NCI-H1694 (cell line): ENCODE measurements at regions not wholly inside any gene's neighbourhood (a gene's known extent, or its start where the extent isn't known, plus 50 kb on each side); places are given as distances from the start of the nearest gene placed in this dataset.

Source experiments
- DNase-seq: peaks from one replicate; lab custom pipeline; 2025; lab: John Stamatoyannopoulos, UW

GRCh38 chr12:75974323-75975187 lies 57.0 kb downstream of the PHLDA1 start:
- DNase-seq, result no peak

GRCh38 chr12:75971253-75971652 lies 60.3 kb downstream of the PHLDA1 start:
- DNase-seq, result no peak

- no peak for DNase-seq
Observed at GRCh38 chr12:75970310-75970709, 61.3 kb downstream of the PHLDA1 start.

- no peak for DNase-seq
Observed at GRCh38 chr12:75969768-75970167, 61.8 kb downstream of the PHLDA1 start.

- no peak for DNase-seq
Observed at GRCh38 chr12:75965661-75966060, 65.9 kb downstream of the PHLDA1 start.

DNA sequence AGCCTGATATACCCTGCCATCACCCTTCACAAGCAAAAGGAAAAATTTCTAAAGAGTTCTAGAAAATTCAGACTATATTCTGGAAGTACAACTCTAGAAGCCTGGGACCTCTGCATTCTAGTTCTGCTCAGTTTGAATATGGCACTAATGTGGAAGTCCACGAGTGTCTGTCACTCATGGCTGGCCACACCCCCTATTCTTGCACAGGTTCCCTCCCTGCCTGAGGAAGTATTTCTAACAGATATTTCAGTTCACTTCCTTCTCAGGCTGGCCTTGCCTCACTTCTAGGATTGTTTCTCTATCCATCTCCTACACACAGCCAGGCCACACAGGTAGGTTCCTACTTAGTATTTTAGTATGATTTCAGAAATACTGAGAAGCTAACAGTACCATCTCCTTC lies 67.4 kb downstream of the PHLDA1 start:
- no peak for DNase-seq

DNA sequence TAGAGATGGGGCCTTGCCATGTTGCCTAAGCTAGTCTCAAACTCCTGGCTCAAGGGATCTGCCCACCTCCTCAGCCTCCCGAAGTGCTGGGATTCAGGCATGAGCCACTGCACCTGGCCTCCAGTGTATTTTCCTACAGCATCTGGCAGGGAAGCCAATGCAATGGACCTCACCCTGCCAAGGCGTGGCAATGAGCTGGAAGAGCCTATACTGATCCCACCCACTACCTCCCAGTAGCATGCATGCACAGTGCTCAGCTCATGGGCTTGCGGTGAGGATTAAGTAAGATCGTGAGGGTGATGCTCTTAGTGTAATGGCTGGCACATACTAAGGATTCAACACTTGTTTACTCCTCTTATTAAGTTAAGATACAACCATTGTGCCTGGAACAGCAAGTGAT lies 69.7 kb downstream of the PHLDA1 start:
- no peak for DNase-seq

- DNase-seq, result no peak
Observed at GRCh38 chr12:75960954-75961661, 70.5 kb downstream of the PHLDA1 start.

GRCh38 chr12:75960086-75960910 lies 71.3 kb downstream of the PHLDA1 start:
- DNase-seq, result no peak

- no peak for DNase-seq
Observed at GRCh38 chr12:75959506-75959905, 72.1 kb downstream of the PHLDA1 start.

DNA sequence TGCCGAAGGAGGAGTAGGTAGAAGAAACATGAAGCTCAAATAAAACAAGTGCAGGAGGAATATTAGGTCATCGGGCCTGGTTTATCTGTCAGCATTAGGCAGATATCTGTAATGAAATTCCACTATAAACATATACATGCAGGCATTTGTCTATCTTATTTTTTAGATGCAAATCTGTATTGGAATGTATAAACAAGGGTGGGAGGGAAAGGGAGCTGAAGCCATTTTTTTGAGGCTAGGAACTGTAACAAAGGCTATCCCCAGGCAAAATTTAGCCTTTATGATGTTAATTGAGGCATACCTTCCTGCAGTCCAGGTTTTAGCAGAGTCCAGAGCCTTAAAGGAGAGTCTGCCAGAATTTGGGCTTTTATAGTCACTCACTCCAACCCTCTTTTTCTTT lies 72.5 kb downstream of the PHLDA1 start:
- DNase-seq, result no peak

DNA sequence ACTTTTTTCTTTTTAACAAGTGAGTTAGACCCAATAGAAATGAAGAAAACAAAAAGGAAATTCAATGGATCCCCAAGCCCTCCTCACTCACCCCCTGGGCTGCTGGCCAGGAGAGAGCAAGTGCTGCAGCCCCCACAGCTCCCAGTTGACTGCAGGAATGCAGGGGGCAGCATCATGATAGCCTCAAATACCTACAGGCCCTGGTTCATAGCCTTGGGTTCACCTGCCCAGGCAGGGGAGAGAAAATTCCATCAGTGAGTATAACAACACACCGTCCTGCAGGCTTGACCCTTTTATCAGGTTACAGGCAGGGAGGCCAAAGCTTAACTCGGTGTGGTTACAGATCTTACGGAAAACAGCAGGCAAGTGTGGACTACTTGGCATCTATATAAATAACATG lies 76.3 kb downstream of the PHLDA1 start:
- DNase-seq, result no peak

DNA sequence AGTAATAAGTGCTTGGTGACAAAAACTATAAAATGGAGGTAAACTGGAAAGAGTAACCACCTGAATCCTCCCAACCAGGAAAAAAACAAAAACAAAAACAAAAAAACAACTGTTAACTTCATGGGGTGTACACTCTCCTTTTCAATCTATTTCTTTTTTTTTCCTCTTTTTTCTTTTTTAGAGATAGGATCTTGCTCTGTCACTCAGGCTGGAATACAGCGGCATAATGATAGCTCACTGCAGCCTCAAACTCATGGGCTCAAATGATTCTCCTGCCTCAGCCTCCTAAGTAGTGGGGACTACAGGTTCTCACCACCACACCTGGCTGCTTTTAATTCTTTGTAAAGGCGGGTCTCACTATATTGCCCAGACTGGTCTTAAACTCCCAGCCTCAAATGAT lies 76.8 kb downstream of the PHLDA1 start:
- DNase-seq, result no peak

- no peak for DNase-seq
Observed at GRCh38 chr12:75954041-75954440, 77.5 kb downstream of the PHLDA1 start.

- peak; percentile 47 for DNase-seq
Observed at GRCh38 chr12:75953312-75953906, 78.2 kb downstream of the PHLDA1 start.

GRCh38 chr12:75951399-75952278 lies 79.9 kb downstream of the PHLDA1 start:
- no peak for DNase-seq

DNA sequence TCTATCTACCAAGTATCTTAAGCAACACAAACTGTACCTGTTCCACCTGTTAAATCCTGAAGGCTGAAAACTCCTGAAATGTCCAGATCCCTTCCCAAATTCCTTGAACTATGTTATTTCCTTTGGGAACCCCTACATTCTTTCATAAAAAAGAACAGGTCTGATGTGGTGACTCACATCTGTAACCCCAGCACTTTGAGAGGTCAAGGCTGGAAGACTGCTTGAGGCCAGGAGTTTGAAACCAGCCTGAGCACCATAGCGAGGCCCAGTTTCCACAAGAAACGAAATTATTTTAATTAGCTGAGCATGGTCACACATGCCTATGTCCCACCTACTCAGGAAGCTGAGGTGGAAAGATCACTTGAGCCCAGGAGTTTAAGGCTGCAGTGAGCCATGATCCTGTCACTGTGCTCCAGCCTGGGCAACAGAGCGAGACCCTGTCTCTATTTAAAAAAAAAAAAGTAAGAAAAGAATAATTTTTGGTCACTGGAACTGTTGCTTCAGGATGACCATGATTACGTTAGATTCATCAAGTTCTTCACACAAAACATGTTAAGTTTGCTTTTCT lies 84.3 kb downstream of the PHLDA1 start:
- DNase-seq, result no peak

- no peak for DNase-seq
Observed at GRCh38 chr12:75945581-75945980, 86.0 kb downstream of the PHLDA1 start.

DNA sequence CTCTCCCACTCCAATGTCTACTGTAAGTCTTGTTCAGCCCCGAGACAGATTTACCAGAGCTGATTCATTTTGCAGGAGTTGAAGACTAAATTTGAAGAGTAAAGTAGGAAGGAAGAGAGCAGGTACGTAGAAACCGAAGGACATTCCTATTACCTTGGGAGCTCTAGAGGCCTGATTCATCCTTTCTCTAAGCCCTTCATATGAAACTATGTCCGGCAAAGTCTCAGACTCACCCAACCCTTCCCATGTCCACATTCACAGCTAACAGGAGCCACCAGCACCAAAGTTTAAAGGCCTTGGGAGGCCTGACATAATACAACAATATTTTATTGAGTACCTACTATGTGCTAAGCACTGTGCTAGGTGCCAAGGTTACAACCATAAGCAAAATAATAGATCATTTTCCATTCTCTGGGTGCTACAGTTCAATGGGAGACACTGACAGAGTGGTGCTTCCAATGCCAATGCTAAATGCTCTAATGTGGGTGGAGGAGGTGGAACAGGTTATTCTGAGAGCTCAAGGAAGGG lies 86.6 kb downstream of the PHLDA1 start:
- DNase-seq, result no peak

GRCh38 chr12:75944097-75944904 lies 87.3 kb downstream of the PHLDA1 start:
- DNase-seq, result no peak
